Tibial artery (tissue), 4 donors: ENCODE measurements at regions not wholly inside any gene's neighbourhood (a gene's known extent, or its start where the extent isn't known, plus 50 kb on each side); places are given as distances from the start of the nearest gene placed in this dataset.

Experiments used
- DNase-seq, 2 donors: peaks; one replicate each; pipeline ENCODE4 v3.0.0-alpha.2; 2019
- H3K27ac ChIP-seq, 2 donors: fragments of 200-600 bp; sonication (generic) in 1 of 2; 1 replicate in 1 of 2; 2 replicates in 1 of 2; pipeline ENCODE4 v1.5.1; 2018 to 2019; ENCODE audit warnings: mild to moderate bottlenecking in 1 of 2
- H3K27me3 ChIP-seq, 2 donors: fragments of 200-600 bp; sonication (generic) in 1 of 2; one replicate each; pipeline versions ENCODE4 v1.5.1 to v1.6.0; 2016 to 2019
- H3K36me3 ChIP-seq, 3 donors: fragments of 200-600 bp; sonication (generic) in 2 of 3; one replicate each; pipeline ENCODE4 v1.5.1; 2016 to 2019; ENCODE audit warnings: mild to moderate bottlenecking in 2 of 3
- H3K4me1 ChIP-seq, 4 donors: fragments of 200-600 bp; sonication (generic) in 2 of 4; 1 replicate in 3 of 4; 2 replicates in 1 of 4; pipeline ENCODE4 v1.5.1; 2016 to 2019
- H3K4me3 ChIP-seq, 2 donors: fragments of 200-600 bp; sonication (generic) in 1 of 2; 1 replicate in 1 of 2; 2 replicates in 1 of 2; pipeline ENCODE4 v1.5.1; 2018 to 2019; ENCODE audit warnings: mild to moderate bottlenecking in 2 of 2
- H3K9me3 ChIP-seq, 3 donors: fragments of 200-600 bp; sonication (generic) in 1 of 3; one replicate each; pipeline ENCODE4 v1.5.1; 2016 to 2019
- CTCF ChIP-seq, 2 experiments: fragments of 200-600 bp in 1 of 2; fragments of 450-650 bp in 1 of 2; IDR thresholded peaks; one replicate each; pipeline ENCODE4 v1.5.1; 2017 to 2019; ENCODE audit warnings: antibody characterized with exemption in 2 of 2, mild to moderate bottlenecking in 1 of 2, moderate library complexity in 1 of 2
- intact Hi-C: fragments of 100-400 bp; cut with DNase I; formaldehyde crosslinking; loops from one replicate; pipeline ENCODE4 v1.15.0; 2023; ENCODE audit warnings: low total_unique reads

GRCh38 chr1:187920976-187921375, 1092.2 kb downstream of the PLA2G4A start:
- no peaks in the 10 kb centered on the region for H3K9me3 ChIP-seq
- H3K27ac ChIP-seq, result no peak overlapping the region
- H3K4me1 ChIP-seq, result no peaks in the 10 kb centered on the region
- DNase-seq, result no peak
- intact Hi-C loops, result no loop called here
- H3K27me3 ChIP-seq, result no peaks in the 10 kb centered on the region
- TF ChIP-seq CTCF (IDR thresholded peaks at IDR 0.05), result no peak
- H3K4me3 ChIP-seq, result no peak overlapping the region
- no peaks in the 10 kb centered on the region for H3K36me3 ChIP-seq

DNA sequence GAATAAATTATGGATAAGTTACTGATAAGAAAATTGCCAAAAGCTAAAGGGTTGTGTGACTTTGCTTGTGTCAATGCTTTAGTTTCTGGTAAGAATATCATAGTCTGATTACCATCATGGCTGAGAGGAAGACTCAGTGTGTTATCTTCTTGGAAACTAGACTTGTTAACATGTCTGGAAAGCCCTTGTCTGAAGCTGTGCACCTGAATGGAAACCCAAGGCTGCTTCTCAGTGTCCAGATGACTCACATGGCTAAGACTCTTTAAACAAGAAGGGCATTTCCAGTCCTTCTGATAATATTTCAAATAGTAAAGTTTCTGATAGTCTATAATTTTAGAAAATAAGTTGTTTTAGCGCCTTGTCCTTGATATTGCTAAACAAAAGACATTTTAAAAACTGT, 1092.7 kb downstream of the PLA2G4A start:
- Histone ChIP-seq H3K27ac (no peak overlapping the region), H3K36me3 (no peaks in the 10 kb centered on the region), H3K4me3 (no peak overlapping the region), H3K27me3 (no peaks in the 10 kb centered on the region), H3K4me1 (no peaks in the 10 kb centered on the region), H3K9me3 (no peaks in the 10 kb centered on the region)
- no peak for DNase-seq
- intact Hi-C loops, result no loop called here
- TF ChIP-seq CTCF (IDR thresholded peaks at IDR 0.05), result no peak

DNA sequence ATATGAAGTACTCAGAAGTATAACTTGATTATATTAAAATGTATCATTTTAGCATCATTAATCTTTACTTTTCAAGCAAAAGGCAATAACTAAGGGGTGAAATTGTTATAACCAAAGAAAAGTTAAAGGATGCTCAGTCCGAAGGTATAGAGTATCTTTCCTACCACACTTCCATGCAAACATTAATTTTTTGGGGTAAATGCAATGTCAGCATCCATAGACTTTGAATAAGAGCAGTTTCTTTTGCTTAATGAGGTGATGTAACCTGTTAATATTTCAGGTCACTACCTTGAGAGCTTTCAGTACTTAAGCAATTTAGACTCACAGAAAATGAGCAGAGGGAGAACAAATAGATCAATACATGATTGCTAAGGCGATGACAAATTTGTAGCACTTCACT, 1093.5 kb downstream of the PLA2G4A start:
- Histone ChIP-seq H3K27ac (no peak overlapping the region), H3K9me3 (no peaks in the 10 kb centered on the region), H3K36me3 (no peaks in the 10 kb centered on the region), H3K4me3 (no peak overlapping the region), H3K27me3 (no peaks in the 10 kb centered on the region), H3K4me1 (no peaks in the 10 kb centered on the region)
- TF ChIP-seq CTCF (IDR thresholded peaks at IDR 0.05), result no peak
- DNase-seq, result no peak
- intact Hi-C loops, result no loop called here

DNA sequence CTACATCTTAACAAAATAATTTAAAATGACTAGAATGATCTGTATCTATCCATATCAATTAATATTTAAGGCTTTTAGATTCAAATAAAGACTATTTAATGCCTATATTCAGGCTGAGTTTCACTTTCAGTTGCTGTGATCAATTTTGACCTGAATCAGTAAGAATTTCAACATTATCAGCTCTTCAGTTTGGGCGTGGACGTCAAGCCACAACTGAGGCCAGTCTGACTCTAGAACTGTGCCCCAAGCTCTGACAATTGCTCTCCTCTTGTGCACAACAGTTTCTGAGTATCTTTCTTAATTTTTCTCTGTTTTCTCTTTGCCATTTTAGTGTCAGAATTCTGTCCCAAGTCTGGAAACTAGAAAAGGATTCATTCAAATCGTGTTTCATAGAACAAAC, 1095.5 kb downstream of the PLA2G4A start:
- Histone ChIP-seq H3K27me3 (no peaks in the 10 kb centered on the region), H3K4me3 (no peak overlapping the region), H3K27ac (no peak overlapping the region), H3K9me3 (no peaks in the 10 kb centered on the region), H3K36me3 (no peaks in the 10 kb centered on the region), H3K4me1 (no peaks in the 10 kb centered on the region)
- DNase-seq, result no peak
- intact Hi-C loops, result no loop called here
- no peak for TF ChIP-seq CTCF (IDR thresholded peaks at IDR 0.05)

- intact Hi-C loops, result no loop called here
- TF ChIP-seq CTCF (IDR thresholded peaks at IDR 0.05), result no peak
- H3K9me3 ChIP-seq, result no peaks in the 10 kb centered on the region
- H3K27me3 ChIP-seq, result no peaks in the 10 kb centered on the region
- no peak for DNase-seq
- H3K4me3 ChIP-seq, result no peak overlapping the region
- no peaks in the 10 kb centered on the region for H3K36me3 ChIP-seq
- no peak overlapping the region for H3K27ac ChIP-seq
- H3K4me1 ChIP-seq, result no peaks in the 10 kb centered on the region
Observed at GRCh38 chr1:187928288-187928687, 1099.5 kb downstream of the PLA2G4A start.

DNA sequence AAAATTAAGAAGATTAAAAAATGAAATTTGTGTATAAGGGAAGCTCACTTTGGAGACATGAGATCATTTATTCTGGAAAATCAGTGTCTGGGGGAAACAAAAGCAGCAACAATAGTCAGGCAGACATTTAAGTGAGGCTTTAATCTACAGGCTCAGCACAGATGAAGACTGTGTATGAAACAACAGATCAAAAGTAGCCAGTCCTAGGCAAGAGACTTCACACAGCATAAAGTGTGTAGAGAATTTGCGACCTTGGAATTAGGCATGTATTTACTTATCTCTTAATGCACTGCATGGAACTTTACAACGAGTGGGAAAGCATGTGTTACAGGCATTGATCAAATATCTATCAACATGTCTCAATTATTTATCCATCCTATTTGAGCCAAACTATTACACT, 1099.9 kb downstream of the PLA2G4A start:
- TF ChIP-seq CTCF (IDR thresholded peaks at IDR 0.05), result no peak
- DNase-seq, result no peak
- Histone ChIP-seq H3K27ac (no peak overlapping the region), H3K9me3 (no peaks in the 10 kb centered on the region), H3K36me3 (no peaks in the 10 kb centered on the region), H3K27me3 (no peaks in the 10 kb centered on the region), H3K4me1 (no peaks in the 10 kb centered on the region), H3K4me3 (no peak overlapping the region)
- intact Hi-C loops, result no loop called here
